HG03135 (cell line): ENCODE measurements at regions not wholly inside any gene's neighbourhood (a gene's known extent, or its start where the extent isn't known, plus 50 kb on each side); places are given as distances from the start of the nearest gene placed in this dataset.

ENCODE experiments used
- ATAC-seq: cut with Tn5 transposase; IDR thresholded peaks from one replicate; pipeline ENCODE4 v1.9.1; 2021; ENCODE audit warnings: mild to moderate bottlenecking, moderate library complexity; ENCODE audit not compliant: unreplicated experiment

DNA sequence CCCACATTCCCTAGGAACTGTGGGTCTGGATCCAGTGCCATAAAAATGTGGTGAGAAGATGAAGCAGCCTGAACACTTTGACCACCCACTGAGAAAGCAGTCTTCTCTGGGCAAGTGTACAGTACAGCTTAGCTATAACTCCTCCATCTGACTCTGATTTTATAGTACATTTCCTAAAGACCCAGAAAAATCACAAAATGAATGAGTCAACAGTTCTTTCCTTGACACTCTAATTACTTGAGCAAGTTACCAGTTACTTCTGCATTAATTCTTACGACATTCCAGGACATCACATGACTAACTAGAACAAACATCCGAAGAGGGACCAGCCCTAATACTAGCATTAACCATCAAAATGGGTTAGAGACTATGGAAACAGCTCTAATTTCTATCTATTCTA is 148.1 kb upstream of the PEX5L start:
- no peak for ATAC-seq

DNA sequence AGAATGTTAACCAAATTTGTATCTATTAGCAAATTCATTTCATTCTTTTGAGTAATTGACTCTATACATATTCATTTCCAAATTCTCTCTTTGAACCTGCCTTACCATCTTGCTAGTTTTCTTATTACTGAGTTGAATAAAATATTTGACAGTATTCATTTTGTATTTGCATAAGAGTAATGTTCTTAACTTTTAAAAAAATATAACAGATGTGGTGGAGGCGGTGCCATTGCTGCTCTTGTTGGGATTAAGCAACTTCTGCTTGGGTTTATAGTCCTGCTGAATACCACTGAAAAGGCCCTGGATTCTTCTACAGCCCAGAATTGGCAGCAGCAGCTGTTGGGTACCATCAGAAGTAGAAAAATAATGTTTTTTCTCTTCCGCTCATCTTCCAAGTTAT is 148.9 kb upstream of the PEX5L start:
- no peak for ATAC-seq

DNA sequence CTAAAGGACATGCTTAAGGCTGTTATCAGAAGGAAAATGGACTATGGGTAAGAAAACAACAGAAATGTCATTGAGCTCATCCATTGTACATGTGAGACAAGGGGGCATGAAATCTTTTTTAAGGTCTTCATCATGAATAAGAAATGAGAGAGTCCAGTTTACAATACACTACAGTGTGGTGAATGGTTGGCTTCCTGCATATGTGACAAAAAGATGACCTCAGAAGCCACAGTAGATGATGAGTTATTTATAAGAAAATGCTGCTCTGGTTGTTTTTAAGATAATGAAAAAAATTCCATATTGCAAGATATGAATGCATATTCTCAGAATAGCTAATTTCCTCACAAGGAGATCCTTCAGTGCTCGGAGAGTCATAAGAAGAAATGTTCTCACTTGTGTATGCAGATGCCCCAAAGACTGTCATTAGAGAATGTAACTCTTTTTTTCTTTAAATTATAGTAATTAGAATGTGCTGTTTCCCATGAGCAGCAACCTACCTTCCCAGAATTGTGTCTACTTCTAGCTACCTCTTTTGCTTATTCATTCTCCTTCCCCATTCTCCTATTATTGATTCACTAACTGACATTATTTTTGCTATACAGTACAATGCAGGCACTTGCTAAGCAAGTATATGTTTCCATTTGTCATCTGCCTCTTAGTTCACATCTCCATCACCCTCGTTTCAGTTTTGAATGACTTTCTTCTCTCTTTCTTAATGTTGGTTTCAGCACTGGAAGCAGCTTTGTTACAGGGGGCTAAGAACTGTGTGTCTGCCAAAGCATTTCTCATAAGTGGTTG is 152.0 kb upstream of the PEX5L start:
- ATAC-seq, result peak; percentile 60

DNA sequence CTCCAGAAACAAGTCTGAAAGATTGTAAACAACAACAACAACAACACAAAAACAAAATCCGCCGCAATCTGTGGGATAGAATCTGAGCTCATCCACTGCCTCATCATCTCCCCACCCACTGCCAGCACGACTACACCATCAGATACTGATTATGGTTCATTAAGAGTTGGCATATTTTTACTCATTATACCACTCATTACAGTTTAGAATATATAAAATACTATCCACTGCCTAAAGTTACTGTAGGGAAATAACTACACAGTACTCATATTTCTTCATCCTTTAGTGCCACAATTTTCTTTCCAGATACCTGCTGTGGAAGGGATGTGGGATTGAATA is 152.5 kb upstream of the PEX5L start:
- no peak for ATAC-seq

DNA sequence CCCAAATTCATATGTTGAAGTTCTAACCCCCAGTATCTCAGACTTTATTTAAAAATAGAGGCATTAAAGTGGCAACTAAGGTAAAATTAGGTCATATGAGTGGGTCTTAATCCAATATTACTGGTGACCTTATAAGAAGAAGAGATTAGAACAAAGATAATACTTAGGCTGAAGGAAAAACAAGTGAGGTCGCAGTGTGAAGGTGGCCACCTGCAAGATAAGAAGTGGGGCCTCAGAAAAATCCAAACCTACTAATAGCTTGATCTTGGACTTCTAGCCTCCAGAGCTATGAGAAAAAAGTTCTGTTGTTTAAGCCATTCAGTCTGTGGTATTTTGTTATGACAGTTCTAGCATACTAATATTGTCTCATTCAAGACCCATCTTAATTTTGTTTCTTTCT is 159.9 kb upstream of the PEX5L start:
- no peak for ATAC-seq

DNA sequence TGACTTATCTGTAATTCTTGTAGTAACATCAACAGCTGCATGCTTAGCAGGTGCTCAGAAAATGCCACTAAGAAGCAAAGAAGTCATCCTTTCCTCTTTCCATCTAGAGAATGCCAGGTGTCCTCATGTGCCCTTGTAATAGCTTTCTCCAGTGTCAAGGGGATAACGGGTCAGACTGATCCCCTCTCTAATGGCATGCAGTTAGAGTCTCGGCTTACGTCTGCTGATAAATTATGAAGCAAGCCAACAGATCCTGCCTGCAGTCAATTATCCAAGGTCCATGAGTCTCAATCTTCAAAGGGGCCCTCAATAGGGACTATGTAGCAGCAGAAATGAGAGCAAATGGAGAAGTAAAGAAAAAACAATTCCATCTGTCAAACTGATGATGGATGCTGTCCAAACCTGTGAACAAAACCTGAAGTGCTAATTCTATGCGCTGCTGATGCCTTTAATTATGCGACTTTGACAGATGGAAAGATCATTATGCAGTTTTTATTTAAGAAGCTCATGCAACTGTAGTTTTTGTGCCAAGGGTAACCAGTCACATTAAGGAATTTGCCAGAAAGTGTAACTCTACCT is 162.8 kb upstream of the PEX5L start:
- no peak for ATAC-seq

DNA sequence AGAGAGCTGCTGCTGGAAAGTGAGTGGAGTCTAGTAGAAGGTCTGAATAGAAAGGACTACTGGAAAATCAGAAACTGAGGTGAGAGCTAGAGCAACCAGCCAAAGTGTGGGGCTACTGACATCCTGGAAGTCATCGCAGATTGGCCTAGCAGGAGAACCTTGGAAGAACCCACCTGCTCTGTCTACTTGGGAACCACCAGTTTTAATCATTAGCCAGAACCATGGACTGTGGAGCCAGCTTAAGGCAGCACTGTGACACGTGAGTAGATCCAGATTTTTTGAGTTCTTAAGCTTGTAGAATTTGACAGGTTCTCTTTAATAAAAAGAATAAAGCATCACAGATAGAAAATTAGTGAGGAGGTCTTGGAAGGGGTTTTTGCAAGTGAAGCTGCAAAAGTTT is 179.1 kb upstream of the PEX5L start:
- no peak for ATAC-seq

DNA sequence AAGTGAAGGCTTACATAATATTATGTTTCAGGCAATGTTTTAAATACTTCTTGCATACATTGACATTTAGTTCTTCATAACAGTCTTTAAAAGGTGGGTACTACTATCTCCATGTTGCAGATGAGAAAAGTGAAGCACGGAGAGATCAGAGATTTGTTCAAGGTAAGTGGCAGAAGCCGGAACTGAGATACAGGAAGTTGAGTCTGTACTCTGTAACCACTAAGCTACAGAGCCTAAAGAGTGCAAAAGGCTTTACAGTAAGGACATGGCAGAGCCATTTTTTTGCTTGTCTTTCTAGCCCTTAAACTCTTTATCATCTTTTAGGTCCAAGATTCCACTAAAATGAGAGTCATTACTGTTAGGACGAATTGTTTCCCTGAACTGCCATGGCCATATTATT is 186.5 kb upstream of the PEX5L start:
- ATAC-seq, result no peak

DNA sequence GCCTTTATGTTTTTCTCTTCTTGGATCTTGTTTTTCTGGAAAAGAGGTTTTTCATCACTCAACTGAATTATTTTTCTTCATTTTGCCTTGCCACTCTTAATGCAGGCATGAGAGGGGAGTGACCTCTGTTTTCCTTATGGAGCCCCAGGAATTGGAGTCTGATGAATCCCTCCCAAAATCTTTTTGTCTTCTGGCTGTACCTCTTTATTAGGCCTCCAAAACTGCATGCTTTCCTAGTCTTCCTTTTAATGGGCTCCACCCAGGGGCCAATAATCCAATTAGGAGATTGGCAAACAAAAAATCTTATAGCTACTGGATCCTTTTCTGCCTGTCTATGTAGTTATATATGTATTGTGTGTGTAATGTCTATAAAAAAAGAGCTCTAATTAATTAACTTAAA is 192.4 kb upstream of the PEX5L start:
- ATAC-seq, result no peak

DNA sequence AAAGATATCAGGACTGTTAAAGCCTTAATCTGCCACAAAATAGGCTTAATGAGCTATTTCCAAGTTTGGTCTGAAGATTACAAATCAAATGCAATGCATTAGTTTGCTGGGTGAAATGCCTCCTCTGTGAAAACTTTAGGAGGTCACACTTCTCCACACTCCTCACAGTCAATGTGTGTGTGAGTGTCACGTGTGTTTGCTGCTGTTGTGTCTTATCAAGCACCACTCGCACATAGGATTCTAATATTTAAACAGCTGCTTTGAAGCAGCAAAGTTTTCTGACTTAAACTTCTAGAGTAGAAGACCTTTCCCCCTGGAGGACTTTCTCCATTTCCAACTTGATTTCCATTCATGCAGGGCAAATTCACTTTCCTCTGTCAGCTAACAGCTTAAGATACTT is 203.2 kb upstream of the PEX5L start:
- ATAC-seq, result no peak

DNA sequence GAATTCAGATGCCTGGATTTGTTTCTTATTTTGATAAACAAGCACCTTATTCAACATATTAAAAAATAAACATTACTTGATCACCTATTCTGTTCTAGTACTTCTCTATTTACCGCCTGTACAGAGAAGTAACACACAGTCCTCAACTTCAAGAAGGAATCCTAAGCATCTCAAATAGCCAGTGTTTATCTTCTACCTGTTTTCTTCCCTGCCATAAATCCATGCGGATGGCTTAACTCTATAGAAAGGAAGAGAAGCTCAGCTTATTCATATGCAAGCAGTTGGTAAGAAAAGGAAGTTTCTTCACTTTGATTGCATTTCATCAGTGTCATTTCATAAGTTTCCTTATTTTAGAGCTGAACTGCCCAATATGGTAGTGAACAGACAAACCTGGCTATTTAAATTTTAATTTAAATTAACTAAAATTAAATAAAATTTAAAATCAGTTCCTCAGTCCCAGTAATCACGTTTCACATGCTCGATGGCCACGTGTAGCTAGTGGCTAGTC is 210.0 kb upstream of the PEX5L start:
- ATAC-seq, result no peak

DNA sequence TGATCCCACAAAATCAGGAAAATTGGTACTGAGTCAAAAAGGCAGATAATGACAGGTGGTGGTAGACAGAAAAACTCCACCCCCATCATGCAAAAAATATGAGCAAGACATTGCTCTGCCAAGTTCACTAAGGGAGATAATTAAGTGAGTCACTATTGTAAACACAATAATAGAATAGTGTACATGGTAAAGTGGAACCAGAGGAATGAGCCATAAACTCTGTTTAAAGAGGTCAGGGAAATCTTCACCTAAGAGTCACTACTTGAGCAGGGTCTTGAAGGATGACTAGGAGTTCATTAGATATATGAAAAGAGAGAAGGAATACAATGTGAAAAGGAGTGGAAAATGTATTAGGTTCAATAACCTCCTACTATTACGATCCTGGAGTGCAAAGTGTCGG is 213.4 kb upstream of the PEX5L start:
- no peak for ATAC-seq

DNA sequence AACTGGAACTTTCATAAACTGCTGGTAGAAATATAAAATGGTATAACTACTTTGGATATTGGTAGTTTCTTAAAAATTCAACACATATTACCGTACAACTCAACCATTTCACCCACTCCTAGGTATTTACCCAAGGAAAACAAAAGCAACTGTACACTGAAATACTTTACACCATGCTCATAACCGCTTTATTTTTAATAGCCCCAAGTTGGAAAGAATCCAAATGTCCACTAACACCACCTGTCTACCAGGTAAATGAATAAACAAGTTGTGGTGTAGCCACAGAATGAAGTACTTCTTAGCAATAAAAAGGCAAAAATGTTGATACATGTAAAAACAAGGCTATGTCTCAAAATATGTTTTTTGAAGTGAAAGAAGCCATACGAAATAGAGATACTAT is 215.9 kb upstream of the PEX5L start:
- ATAC-seq, result no peak

DNA sequence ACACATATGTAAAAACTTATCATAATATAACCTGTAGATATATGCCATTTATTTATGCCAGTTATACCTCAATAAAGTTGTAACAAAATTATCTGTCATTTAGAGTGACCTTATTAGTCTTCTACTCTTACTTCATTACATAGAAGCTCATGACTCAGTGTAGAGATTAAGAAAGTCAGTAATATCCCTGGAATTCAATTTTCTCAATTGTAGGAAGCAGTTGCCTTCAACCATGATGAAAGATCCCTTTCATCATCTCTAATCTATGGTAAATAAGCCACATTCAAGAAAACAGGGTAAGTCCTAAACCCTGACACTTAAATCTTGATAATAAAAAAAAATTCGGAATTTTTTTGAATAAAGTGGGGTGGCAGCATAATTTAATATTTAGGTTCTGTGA is 216.5 kb upstream of the PEX5L start:
- ATAC-seq, result no peak

DNA sequence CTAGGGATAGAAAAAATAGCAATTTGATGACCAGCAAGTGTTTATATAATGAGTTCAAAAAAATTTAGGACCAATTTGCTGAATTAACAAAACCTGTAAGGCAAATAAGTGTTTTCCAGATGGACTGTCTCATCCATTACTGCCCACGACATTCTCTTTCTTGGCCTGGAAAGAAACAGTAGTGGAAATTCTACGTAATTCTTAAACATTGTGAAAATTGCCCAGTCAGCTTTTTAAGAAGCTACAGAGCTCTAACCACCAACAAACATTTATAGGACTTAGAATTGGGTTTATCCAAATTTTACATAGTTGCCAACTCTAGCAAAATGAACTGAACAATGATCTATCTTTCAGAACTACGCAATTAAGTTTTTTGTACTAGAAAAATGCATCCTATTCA is 227.7 kb upstream of the PEX5L start:
- ATAC-seq, result no peak

DNA sequence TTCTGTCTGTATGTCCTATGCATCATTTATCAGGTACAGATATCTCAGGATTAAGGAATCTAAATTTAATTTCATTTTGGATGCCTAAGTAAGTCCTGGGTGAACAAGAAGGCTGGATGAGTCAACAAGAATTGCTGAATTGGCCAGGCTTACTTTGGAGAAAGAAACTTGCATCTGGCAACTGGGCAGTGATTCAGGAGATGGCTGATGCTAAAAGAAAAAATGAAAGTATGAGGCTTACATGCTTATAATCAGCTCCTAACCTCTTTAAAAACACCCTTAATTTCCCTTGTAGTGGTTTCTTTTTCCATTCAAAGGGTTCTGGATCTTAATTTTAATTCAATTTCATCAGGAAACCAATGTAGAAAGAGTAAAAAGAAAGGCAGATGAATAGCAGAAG is 228.8 kb upstream of the PEX5L start:
- no peak for ATAC-seq

DNA sequence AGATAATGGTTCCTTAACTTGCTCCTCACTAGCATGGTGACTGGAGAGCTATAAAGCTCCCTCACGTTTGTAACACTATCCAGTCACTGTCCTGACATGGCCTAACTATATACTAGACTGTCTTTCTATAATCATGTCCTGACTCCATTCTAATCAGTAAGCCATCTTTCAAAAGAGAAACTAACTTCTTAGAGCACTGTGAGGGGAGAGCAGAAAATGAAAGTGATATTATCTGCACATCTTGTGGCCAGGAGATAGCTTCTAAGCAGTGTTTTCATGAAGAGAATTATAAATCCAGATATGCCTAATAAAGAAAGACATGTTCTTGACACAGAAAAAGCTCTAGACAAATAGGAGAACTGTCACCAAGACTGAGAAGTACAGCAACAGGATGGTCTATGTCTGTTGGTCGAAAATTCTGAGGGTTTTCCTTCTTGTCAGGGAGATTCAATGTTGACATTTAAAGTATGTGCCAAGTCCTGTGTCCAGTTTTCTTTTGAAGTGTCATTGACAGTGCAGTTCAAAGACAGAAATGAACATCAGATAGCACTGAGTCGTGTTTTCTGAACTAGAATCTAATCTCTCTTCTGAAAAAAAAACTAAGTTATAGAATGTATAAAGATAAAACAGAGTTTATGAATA is 230.6 kb upstream of the PEX5L start:
- peak; percentile 98 for ATAC-seq

DNA sequence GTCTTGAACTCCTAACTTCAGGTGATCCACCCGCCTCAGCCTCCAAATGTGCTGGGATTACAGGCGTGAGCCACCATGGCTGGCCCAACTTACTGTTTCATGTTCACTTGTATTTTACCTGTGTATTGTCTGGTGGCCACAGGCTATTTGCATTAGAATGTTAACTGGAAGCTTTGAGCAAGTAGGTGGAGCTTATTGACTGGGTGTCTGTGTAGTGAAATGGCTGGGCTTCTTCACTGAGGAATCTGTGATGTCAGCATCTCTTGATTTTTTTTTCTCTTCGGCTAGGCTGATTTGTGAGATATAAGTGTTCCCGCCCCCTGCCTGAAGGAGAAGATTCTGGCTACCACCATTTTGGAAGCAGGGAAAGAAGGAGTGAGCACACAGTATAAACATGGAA is 237.8 kb upstream of the PEX5L start:
- no peak for ATAC-seq

DNA sequence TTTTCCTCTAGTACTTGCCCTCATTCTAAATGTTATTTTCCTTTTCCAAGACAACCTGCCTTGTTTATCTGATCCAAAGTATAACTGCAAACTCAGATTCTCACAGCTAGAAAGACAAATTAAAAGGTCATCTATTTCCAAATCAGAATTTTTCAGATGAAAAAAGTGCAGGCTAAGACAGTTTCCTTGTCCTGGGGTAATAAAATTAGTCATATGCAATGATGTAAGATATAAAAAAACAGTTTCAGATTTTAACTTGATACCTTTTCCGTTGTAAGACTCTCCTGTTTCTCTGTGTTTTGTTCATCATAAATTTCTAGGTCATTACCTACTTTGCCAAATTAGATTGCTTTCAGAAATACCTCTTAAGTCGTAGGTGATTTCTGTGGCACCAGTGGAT is 238.4 kb upstream of the PEX5L start:
- ATAC-seq, result no peak

DNA sequence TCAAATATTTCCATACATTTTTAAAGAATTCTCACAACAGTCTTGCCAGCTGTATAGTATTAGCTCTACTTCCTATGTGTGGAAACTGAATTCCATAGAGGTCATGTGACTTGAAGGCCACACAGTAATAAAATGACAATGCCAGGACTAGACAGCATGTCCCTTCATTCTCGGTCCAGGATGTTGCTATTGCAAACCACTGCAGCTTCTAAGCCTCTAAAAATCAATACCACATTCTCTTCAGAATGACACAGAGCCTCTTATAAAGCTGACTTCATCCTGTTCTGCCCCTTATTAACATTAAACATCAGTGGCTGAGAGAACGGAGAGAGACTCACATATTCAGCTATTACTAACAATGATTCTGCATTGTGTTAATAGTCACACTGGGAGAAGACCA is 240.3 kb upstream of the PEX5L start:
- no peak for ATAC-seq

DNA sequence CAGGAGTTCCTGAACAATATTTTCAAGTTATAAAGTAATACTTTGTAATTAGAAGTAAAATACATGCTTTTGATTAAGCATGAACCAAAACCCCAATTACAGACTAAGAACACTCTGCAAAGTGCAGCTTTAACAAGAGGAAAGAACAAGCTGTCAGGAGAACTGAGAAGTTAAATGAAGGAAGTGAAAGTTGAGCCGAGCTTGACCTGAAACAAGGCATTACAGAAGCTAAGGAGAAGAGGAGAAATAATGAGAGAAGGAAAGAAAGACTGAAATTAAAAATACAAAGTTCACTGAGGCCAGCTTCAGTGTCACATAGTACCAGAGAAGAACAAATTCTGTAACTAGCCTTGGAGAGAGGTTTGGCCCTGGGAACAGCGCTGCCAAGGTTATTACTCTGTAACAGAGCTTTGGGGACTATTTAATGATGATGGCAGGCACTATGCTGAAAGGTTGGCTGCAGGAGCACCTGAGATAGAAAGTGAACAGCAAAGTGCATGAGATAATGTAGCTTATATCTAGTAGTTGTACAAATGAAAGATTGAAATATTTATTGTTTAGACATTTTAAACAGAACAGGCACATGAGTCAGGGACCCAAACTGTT is 241.9 kb upstream of the PEX5L start:
- peak; percentile 96 for ATAC-seq

DNA sequence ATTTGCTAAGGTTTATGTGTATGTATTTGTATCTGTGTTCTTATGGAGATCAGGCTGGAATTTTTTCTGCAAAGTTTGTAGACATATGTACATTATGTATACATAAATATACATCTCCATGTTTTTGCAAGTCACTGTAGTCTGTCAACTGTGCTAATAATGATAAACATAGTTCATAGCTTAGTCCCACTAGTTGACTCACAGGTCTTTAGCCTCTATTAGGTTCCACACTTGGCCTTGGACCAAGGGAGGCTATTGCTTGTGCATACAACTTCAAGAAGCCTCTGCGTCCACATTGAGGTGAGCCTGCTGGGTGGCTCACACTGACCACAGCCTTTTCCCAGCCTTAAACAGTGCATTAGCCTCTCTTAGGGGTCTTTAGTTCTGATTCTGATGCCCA is 243.8 kb upstream of the PEX5L start:
- ATAC-seq, result no peak
